HG03108 (cell line): ENCODE measurements at regions not wholly inside any gene's neighbourhood (a gene's known extent, or its start where the extent isn't known, plus 50 kb on each side); places are given as distances from the start of the nearest gene placed in this dataset.
"Not testable (repeated sequence)": the region's sequence is repeated elsewhere in the genome, so short reads cannot be mapped to it uniquely, and the experiment has no call there.

ENCODE experiments used
- ATAC-seq: cut with Tn5 transposase; IDR thresholded peaks from one replicate; pipeline ENCODE4 v1.9.1; 2021; ENCODE audit warnings: moderate library complexity; ENCODE audit not compliant: unreplicated experiment

- no peak for ATAC-seq
Measured at GRCh38 chr2:121818546-121818945, 63.1 kb downstream of the TSN start.

- ATAC-seq, result no peak
Measured at GRCh38 chr2:121819846-121820245, 64.4 kb downstream of the TSN start.

DNA sequence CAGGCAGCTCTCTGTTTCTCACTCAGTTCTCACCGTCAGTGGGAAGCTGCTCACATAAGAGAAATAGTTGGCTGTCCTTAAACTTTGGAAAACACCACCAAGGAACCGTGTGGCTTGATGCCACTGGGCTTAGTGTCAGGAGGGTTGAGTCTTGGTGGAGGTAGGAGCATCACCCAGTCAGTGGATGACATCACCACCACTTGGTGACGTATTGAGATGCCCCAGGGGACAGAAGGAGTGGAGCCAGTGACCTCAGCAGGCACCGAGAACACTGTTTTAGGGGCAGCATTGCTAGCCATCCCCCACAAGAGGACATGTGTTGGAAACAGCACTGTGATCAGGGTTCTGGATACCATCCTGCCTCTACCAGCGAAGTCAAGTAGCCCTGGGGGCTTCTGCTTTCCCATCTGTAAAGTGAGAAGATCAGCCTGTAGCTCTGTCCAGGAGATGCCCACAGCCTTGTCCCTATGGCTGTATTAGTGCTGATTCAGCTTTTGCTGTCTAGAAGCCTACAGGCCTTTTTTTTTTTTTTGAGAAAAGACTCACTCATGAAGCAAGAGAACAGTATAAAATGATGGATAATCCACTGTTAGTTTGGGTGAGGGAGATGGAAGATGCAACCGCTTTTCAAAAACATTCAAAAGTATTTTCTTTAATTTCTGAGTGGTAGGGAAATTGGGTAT is 66.2 kb downstream of the TSN start:
- ATAC-seq, result no peak

- no peak for ATAC-seq
Measured at GRCh38 chr2:121824264-121824663, 68.8 kb downstream of the TSN start.

GRCh38 chr2:121825003-121825950 is 69.8 kb downstream of the TSN start:
- no peak for ATAC-seq

DNA sequence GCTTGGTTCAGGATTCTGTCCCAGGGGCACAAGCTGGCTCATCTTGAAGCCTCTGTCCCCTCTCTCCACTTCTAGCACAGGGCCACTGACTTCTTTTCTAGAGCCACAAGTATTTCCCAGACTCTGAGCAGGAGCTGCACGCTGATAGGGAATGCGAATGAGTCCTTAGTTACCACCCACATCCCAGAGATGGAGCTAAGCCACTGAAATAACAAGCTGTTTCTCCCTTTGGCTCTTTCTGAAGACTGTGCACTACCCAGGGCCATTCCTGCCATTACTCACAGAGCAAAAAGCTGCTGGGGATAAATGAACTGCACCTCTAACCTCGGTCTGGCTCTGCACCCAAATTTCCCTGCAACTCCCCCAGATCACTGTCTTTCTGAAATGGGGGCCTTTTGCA is 70.6 kb downstream of the TSN start:
- ATAC-seq, result no peak

DNA sequence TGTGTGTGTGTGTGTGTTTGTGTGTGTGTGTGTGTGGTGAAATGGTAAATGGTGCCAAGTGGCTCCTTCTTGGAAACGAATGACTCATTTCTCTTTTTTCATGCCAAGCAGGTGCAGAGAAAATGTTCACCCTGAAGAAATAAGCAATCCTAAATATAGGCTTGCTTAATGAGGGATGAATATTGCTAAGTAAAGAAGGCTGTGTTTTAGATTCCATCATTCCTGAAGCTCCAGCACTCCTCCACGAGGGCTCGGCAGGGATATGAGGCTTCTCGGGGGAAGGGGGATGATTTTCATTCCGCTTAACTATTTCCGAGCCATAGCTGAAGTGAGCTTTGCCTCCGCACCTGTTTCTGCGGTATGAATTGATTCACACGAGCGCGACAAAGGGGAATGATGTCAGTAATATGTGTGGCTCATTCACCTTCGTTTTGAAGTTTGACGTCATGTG is 72.9 kb downstream of the TSN start:
- ATAC-seq, result no peak

DNA sequence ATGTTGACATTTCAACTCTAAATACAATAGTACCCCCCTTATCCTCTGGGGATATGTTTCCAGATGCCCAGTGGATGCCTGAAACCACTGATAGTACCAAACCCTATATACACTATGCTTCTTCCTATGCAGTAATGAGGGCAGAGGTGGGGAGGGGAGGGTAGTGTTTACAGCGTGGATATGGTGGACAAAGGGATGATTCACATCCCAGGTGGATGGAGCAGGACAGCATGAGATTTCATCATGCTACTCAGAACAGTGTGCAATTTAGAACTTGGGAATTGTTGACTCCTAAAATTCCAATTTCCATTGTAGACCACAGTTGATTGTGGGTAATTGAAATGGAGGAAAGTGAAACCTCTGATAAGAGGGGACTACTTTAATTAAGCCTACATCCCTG is 75.4 kb downstream of the TSN start:
- no peak for ATAC-seq

DNA sequence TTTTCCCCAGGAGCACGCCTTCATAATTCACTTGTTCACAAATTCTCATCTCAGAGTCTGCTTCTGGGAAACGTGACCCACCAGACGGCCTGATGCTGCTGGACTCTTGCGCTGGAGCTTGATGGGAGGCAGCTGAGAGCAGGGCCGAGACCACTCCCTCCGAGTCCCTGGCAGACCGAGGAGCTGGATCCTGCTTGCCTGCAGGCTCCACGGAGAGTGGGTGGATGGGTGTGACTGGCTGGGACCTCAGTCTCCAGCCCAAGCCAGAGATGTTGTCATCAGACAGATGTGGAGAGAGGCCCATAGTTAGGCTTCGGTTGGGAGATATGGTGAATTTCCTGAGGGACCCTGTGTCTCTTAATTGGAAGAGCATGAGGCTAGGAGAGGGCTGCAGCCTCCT is 76.4 kb downstream of the TSN start:
- ATAC-seq, result no peak

DNA sequence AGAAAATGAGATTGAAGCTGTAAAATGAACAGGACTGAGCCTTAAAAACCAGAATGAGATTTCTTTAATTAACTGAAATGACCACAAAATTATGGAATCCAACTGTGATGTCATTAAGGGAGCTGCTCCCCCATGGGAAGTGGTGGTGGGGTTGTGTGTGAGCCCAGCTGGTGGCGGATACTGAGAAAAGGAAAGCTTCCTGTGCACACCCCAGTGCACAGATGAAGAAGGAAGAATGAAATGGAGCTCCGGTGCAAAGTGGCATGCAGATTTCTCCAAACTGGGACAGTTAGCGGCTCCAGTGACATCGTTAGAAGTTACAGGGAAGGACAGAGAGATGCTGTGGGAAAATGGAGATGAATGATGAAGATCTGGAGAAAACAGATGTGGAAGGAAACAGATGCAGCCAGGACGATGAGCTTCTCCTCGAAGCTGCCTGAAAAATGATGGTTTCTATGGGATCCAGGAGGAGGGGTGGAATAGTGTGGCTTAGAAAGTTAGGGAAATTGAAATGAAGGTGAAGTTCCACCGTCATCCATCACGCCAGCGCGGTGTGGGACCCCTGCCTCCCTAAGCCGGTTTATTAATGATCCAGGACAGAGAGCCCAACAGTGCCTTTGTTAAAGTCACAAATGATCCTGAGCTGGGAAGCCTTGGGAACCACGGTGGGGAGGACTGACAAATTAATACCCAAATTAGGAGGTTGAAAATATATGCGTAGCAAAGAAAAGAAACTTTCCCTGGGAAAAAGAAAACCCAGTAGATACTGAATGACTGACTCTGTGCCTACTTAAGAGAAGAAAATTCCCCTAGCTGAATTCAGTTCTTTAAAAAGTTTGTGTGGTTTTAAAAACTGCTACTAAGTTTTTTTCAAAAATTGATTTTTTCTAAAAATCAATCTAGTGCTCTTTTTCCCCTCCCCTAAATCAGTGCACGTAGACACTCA is 77.2 kb downstream of the TSN start:
- ATAC-seq, result no peak

GRCh38 chr2:121833358-121833723 is 77.9 kb downstream of the TSN start:
- ATAC-seq, result no peak

- ATAC-seq, result no peak
Measured at GRCh38 chr2:121836611-121837010, 81.2 kb downstream of the TSN start.

GRCh38 chr2:121837591-121837990 is 82.1 kb downstream of the TSN start:
- no peak for ATAC-seq

DNA sequence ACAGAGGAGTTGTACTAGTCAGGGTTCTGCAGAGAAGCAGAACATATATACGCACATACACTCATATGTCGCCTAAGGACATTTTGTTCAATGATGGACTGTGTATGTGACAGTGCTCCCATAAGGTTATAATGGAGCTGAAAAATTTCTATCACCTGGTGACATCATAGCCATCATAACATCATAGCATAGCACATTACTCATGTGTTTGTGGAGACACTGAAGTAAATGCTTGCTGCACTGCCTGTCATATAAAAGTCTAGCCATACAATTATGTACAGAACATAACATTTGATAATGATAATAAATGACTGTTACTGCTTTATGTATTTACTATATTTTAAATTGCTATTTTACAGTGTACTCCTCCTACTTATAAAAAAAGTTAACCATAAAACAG is 83.1 kb downstream of the TSN start:
- no peak for ATAC-seq

GRCh38 chr2:121839584-121839983 is 84.1 kb downstream of the TSN start:
- ATAC-seq, result no peak

- no peak for ATAC-seq
Measured at GRCh38 chr2:121849236-121849635, 93.8 kb downstream of the TSN start.

- ATAC-seq, result not testable (repeated sequence)
Measured at GRCh38 chr2:121853149-121853548, 97.7 kb downstream of the TSN start.

DNA sequence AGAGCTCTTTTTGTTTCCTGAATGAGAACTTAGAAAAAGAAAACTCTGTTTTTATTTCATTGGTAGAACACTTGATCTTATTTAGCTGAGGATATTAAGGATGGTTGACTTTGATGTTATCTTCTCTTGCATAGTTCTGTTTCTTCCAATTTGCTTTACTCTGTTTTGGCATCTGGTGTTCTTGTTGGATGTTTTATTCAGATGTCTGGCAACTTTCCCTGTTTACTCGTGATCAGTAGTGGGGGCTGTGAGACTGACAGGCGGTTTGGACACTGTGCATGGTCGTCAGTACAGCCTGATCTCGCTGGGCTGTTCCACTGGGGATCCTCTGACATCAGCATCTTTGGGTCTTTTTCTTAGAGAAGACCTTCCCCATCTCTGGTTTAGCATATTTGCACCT is 100.1 kb downstream of the TSN start:
- ATAC-seq, result no peak

DNA sequence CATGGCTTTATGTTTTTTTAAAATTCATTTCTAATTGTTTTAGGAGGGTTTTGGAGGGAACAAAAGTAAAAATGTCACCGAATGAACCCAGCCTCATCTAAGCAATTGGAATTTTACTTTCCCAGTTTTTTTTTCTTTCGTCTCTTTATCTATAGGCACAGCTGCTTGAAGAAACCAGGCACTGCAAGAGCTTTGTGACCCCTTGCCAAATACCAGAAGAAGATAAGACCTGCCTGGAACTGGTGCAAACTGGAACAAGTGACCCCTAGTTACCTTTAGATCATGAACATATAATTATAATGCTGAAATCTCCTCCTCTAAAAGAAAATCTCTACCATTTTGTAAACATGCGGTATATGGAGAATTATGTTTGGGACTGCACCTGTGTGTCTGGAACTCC is 100.9 kb downstream of the TSN start:
- no peak for ATAC-seq

- ATAC-seq, result no peak
Measured at GRCh38 chr2:121858369-121858768, 102.9 kb downstream of the TSN start.

DNA sequence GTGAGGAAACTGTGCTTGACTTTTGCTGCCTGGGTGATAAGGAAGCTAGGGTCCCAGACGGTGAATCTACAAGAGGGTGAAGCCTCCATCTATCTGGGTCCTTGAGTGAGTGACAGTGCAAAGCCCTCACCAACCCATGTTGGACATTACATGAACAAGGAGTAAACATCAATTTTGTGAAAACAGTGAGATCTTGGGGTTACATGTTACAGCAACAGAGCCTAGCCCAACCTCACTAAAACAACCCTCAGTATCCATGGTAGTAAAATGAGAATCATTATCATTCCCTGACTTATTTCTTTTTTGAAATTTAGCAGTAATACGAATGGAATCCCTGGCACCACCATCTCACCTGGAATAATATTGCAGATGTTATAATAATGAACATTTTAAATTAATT is 103.4 kb downstream of the TSN start:
- no peak for ATAC-seq
